HEK293 (cell line): ENCODE measurements at regions not wholly inside any gene's neighbourhood (a gene's known extent, or its start where the extent isn't known, plus 50 kb on each side); places are given as distances from the start of the nearest gene placed in this dataset.

Source experiments
- BCL11A ChIP-seq: fragments of 450-650 bp; formaldehyde crosslinking; IDR thresholded peaks from 2 replicates; pipeline ENCODE4 v1.5.1; 2016; ENCODE audit warnings: low read depth, missing biosample characterization, missing genetic modification characterization
- KLF16 ChIP-seq: fragments of 450-650 bp; formaldehyde crosslinking; IDR thresholded peaks from 2 replicates; pipeline ENCODE4 v1.5.1; 2017; ENCODE audit warnings: missing biosample characterization, missing genetic modification characterization
- SP2 ChIP-seq: fragments of 450-650 bp; formaldehyde crosslinking; IDR thresholded peaks from 2 replicates; pipeline ENCODE4 v1.5.1; 2016; ENCODE audit warnings: missing biosample characterization, missing genetic modification characterization
- ZBTB17 ChIP-seq: fragments of 450-650 bp; formaldehyde crosslinking; IDR thresholded peaks from 2 replicates; pipeline ENCODE4 v1.5.1; 2016; ENCODE audit warnings: missing biosample characterization, missing genetic modification characterization
- ZNF239 ChIP-seq: fragments of 450-650 bp; formaldehyde crosslinking; IDR thresholded peaks from 2 replicates; pipeline ENCODE4 v1.5.1; 2016; ENCODE audit warnings: missing biosample characterization, missing genetic modification characterization
- ZNF366 ChIP-seq: fragments of 450-650 bp; formaldehyde crosslinking; conservative IDR thresholded peaks from 2 replicates; pipeline ENCODE4 v1.5.1; 2016; ENCODE audit warnings: missing biosample characterization, missing genetic modification characterization
- ZNF423 ChIP-seq: fragments of 450-650 bp; formaldehyde crosslinking; IDR thresholded peaks from 2 replicates; pipeline ENCODE4 v1.5.1; 2016; ENCODE audit warnings: missing biosample characterization, missing genetic modification characterization
- ZNF433 ChIP-seq: fragments of 450-650 bp; formaldehyde crosslinking; IDR thresholded peaks from 2 replicates; pipeline ENCODE4 v1.5.1; 2016; ENCODE audit warnings: missing biosample characterization, missing genetic modification characterization, low read depth
- ZNF623 ChIP-seq: fragments of 450-650 bp; formaldehyde crosslinking; IDR thresholded peaks from 2 replicates; pipeline ENCODE4 v1.5.1; 2016; ENCODE audit warnings: missing biosample characterization, missing genetic modification characterization
- ZNF707 ChIP-seq: fragments of 450-650 bp; formaldehyde crosslinking; IDR thresholded peaks from 2 replicates; pipeline ENCODE4 v1.5.1; 2016; ENCODE audit warnings: missing biosample characterization, missing genetic modification characterization
- ZNF747 ChIP-seq: fragments of 450-650 bp; formaldehyde crosslinking; IDR thresholded peaks from 2 replicates; pipeline ENCODE4 v1.5.1; 2016; ENCODE audit warnings: missing biosample characterization, missing genetic modification characterization
- TF ChIP-seq, protein P1 (sequence below): fragments of 450-650 bp; formaldehyde crosslinking; IDR thresholded peaks from 2 replicates; pipeline ENCODE4 v1.5.1; 2016; ENCODE audit warnings: missing biosample characterization, missing genetic modification characterization
- TF ChIP-seq, protein P2 (sequence below): fragments of 450-650 bp; formaldehyde crosslinking; IDR thresholded peaks from 2 replicates; pipeline ENCODE4 v1.5.1; 2016; ENCODE audit warnings: missing biosample characterization, missing genetic modification characterization, low read depth
- TF ChIP-seq, protein P3 (sequence below): fragments of 450-650 bp; formaldehyde crosslinking; IDR thresholded peaks from 2 replicates; pipeline ENCODE4 v1.5.1; 2016; ENCODE audit warnings: missing biosample characterization, missing genetic modification characterization

DNA sequence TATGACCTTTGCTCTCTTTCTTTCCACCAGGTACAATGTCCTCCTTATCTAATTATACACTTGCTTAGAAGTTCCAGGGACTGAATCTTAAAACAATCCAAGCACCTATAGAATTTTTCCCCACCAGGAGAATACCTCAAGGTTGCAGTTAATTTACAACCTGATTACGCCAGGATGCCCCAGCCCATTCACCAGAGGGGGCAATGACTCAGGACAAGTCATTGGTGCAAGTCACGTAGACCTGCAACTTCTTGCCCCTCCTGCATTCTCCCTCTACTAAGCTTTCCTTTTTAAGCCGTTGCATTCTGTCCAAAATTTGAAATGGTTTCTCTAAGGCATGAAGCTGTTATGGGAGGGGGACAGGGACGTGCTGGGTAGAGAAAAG lies 111.1 kb upstream of the SCAF11 start:
- TF ChIP-seq ZNF366 (tag by site-specific recombination) (no peak), BCL11A (tag by site-specific recombination) (no peak), ZBTB17 (tag by site-specific recombination) (no peak), ZNF433 (tag by site-specific recombination) (no peak), ZNF623 (no peak), ZNF747 (tag by site-specific recombination) (no peak), SP2 (tag by site-specific recombination) (no peak), KLF16 (tag by site-specific recombination) (no peak), ZNF239 (tag by site-specific recombination) (no peak), ZNF707 (tag by site-specific recombination) (no peak), ZNF423 (tag by site-specific recombination) (no peak)
- TF ChIP-seq, protein P1, sequence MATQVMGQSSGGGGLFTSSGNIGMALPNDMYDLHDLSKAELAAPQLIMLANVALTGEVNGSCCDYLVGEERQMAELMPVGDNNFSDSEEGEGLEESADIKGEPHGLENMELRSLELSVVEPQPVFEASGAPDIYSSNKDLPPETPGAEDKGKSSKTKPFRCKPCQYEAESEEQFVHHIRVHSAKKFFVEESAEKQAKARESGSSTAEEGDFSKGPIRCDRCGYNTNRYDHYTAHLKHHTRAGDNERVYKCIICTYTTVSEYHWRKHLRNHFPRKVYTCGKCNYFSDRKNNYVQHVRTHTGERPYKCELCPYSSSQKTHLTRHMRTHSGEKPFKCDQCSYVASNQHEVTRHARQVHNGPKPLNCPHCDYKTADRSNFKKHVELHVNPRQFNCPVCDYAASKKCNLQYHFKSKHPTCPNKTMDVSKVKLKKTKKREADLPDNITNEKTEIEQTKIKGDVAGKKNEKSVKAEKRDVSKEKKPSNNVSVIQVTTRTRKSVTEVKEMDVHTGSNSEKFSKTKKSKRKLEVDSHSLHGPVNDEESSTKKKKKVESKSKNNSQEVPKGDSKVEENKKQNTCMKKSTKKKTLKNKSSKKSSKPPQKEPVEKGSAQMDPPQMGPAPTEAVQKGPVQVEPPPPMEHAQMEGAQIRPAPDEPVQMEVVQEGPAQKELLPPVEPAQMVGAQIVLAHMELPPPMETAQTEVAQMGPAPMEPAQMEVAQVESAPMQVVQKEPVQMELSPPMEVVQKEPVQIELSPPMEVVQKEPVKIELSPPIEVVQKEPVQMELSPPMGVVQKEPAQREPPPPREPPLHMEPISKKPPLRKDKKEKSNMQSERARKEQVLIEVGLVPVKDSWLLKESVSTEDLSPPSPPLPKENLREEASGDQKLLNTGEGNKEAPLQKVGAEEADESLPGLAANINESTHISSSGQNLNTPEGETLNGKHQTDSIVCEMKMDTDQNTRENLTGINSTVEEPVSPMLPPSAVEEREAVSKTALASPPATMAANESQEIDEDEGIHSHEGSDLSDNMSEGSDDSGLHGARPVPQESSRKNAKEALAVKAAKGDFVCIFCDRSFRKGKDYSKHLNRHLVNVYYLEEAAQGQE (tag by site-specific recombination) = no peak
- TF ChIP-seq, protein P2, sequence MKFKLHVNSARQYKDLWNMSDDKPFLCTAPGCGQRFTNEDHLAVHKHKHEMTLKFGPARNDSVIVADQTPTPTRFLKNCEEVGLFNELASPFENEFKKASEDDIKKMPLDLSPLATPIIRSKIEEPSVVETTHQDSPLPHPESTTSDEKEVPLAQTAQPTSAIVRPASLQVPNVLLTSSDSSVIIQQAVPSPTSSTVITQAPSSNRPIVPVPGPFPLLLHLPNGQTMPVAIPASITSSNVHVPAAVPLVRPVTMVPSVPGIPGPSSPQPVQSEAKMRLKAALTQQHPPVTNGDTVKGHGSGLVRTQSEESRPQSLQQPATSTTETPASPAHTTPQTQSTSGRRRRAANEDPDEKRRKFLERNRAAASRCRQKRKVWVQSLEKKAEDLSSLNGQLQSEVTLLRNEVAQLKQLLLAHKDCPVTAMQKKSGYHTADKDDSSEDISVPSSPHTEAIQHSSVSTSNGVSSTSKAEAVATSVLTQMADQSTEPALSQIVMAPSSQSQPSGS (tag by site-specific recombination) = no peak
- TF ChIP-seq, protein P3, sequence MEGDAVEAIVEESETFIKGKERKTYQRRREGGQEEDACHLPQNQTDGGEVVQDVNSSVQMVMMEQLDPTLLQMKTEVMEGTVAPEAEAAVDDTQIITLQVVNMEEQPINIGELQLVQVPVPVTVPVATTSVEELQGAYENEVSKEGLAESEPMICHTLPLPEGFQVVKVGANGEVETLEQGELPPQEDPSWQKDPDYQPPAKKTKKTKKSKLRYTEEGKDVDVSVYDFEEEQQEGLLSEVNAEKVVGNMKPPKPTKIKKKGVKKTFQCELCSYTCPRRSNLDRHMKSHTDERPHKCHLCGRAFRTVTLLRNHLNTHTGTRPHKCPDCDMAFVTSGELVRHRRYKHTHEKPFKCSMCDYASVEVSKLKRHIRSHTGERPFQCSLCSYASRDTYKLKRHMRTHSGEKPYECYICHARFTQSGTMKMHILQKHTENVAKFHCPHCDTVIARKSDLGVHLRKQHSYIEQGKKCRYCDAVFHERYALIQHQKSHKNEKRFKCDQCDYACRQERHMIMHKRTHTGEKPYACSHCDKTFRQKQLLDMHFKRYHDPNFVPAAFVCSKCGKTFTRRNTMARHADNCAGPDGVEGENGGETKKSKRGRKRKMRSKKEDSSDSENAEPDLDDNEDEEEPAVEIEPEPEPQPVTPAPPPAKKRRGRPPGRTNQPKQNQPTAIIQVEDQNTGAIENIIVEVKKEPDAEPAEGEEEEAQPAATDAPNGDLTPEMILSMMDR (tag by site-specific recombination) = no peak
